Retina (tissue), 1 donor: ENCODE measurements at regions not wholly inside any gene's neighbourhood (a gene's known extent, or its start where the extent isn't known, plus 50 kb on each side); places are given as distances from the start of the nearest gene placed in this dataset.

Experiments
- DNase-seq: peaks from one replicate; pipeline ENCODE4 v3.0.0-alpha.2; 2016

DNA sequence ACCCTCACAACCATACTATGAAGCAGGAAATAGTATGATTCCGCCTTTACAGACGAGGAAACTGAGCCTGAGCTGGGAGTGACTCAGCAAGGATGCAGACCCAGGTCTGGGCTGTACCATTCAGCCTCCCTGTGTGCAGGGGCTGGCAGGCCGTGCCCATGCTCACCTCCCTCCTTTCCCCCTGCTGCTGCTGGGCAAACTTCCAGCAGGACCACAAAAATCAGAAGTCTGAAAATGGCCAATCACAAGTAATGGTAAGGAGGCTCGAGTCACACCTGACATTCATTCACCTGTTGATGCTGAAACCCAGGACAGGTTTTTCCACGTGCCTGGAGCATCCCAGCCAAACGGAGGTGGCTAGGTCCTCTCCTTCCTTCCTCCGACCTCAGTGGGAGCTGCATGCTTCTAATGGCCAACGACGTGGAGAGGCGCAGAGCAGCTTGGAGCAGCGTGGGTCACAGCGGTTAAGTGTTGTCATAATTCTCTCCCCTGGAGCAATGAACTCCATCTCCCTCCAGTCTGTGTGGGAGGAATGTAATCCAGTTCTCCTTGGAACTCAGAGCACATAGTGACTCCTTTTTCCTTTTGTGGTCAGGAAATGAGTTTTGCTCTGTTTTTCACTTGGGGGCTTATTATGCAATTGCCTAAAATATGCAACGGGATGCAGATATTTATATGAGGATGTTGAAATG is 371.7 kb downstream of the BCOR start:
- DNase-seq: no peak

DNA sequence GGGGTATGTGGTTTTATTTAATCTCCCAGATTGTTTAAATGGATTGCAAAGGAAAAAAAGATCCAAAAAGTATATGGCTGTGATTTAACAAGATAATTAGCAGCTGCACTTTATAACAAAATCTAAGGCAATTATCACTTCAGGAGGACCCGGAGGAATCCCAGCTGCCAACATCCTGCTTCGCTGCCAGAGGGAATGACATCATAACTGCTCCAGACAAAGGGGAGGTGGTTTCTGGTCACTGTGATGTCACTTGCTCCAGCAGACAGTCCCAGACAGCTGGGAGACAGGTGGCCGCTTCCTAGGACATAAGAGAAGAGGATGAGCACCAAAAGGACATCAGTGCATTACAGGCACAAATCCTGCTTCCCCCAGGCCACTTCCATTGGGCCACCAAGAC is 371.0 kb downstream of the BCOR start:
- no peak for DNase-seq

DNA sequence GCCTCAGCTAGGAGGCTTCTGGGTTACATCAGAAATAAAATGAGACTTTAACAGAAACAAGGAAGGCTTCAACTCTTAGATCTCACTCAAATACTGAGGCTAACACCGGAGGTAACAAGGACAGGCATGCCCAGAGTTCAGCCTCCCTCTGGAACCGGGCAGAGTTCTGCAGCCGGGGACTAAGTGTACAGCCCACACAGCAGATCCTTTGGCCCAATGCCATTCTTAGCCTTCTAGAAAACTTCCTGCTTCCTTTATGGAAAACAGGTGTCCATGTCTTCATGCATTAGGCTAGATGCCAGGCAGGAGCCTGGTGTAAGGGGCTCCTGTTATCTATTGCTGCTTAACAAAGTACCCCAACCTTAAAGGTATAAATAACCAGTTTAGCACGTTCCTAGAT is 369.7 kb downstream of the BCOR start:
- no peak for DNase-seq

DNA sequence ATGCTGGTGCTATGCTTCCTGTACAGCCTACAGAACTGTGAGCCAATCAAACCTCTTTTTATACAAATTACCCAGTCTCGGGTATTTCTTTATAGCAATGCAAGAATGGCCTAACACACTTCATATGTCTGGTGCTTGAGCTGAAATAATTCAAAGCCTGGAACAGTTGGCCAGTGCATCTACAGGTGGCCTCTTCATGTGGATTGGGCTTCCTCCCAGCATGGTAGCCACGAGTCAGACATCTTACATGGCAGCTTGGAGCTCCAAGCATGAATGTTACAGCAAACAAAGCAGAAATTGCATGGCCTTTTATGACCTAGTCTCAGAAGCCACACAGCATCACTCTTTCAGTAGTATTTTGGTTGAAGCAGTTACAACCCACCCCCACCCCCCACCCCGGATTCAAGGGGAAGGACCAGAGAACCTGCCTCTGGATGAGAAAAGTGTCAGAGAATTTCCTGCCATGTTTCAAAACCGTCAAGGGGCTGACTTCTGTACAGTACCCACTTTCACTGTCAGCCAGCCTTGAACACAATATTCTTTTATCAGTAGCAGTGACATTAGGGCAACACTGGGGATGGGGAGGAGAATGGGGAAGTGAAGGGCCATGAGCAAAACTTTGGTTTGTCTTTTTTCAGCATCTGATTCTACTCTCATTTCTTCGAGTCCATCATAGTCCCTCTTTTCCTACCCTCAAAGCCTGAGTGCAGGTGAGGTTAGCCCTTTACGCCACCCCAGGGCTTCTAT is 368.7 kb downstream of the BCOR start:
- DNase-seq: no peak

DNA sequence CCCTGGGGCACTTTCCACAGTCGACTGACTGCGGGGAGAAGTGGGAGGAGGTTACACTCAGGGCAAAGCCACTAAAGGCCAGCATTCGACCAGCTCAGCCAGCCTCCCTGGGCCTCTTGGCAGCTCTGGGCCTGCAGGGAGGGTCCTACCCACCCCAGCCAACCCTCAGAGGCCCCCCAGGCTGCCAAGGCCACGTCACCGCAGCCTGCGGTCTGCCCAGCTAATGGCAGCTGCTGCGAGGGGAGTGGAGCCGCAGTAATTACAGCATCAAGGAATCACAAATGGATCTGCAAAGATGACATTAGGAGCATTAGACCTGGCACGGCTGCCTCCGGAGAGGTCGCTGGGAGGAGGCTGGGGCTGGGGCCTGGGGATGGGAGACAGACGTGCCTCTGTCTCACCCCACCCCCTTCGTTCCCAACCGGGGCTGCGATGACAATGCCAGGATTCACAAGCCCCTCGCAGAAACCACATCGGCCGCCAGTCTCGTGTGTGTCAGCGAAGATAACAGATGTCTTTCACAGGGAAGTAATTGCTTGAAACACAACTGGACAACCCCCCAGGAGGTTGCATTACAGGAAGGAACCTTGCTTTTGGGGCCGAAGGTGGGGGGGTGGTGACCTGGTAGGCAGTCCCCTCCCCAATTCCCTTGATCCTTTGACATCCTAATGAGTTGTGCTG is 367.6 kb downstream of the BCOR start:
- peak; percentile 81 for DNase-seq

DNA sequence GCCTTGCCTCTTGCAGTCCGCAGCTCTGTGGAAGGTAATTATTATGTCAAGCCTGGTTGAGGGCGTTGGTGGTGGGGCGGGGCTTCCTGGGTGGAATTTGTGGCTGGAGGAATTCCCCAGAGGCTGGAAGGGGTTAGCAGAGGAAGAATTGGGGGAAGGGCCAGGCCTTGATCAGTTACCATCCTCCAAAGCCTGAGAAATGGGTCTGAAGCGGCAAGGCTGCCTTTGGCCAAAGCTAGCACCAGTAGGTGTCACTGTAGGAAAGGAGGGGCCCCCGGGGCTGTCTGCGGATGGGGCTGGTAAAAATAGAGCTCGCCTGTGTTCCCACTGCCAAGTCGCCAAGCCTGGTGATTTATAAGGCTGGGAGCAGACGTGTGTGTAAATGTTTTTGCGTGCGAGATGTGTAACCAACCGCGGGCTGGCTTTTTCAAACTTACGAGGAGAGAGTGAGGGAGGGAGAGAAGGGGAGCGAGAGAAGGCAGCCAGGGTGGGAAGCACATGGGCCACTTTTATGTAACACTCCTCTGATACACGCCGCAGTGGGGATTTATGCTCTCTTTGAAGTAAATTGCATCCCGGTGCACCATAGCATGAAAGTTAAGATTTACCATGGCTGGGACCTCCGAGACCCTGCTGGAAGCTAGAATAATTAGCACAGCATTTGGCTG is 367.0 kb downstream of the BCOR start:
- no peak for DNase-seq

DNA sequence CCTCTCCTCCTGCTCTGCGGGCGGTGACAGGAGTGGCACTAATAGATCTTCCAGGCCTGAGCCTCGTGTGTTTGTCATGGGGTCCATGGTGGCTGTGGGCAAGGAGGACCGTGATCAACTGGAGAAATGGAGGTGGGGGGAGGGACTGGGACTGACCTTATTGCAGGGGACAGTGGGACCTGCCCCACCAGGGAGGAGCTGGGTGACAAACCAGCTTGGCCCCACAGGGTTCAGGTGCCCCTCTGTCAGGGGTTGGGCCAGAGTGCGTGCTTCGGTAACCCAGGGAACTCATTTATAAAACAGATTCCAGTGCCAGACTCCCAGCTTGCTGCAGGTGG is 366.5 kb downstream of the BCOR start:
- no peak for DNase-seq

DNA sequence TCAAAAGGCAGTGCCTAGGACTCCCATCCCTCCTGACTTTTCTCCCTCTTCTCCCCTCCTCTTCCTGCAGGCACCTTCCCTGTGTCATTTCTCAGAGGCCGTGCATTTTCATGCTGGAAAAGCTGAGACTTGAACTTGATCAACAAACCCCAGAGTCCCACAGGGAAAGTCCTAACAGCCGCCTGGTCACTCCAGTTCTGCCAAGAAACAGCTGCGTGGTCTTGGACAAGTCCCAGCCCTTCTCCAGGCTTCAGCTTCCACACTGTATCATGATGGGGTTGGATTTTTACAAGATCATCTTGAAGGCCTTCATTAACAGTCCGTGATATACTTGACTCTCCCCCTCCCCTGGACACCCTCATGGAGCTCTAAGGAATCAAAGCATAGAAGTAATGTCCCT is 366.0 kb downstream of the BCOR start:
- no peak for DNase-seq

DNA sequence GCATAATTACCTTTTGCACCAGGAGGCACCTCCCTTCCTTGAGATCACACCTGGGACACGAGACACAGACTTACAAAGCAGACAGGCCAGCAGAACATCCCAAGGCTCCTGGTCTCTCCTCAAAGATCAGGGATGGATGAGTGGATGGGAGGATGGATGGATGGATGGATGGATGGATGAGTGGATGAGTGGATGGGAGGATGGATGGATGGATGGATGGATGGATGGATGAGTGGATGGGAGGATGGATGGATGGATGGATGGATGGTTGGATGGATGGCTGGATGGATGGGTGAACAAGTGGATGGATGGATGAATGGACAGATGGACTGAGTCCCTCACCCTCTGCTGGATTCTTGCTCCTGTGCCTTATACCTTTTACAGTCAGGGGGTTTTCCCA is 364.0 kb downstream of the BCOR start:
- DNase-seq: no peak

DNA sequence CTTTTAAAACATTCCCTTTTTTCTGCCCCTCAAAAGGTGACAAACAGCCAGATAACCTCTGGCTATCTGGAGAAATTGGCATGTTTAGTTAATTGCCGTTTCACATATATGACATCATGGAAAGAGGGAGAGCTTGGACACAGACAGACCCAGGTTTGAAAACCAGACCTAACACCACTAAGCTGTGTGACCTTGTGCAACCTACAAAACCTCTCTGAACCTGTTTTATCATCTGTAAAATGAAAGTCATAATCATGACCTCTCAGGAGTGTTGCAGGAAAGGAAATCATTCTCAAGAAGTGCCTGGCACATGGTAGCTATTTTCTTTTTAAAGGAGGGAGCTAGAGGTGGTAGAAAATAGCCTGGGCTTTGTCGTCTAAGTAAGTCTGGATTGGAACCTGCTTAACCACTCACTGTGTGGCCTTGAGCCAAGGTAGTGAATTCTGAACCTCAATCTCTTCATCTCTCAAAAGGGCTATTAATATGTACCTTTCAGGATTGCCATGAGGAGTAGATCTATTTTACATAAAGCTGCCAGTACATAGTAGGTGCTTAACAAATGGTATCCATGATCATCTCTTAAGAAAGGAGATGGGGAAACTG is 363.5 kb downstream of the BCOR start:
- no peak for DNase-seq

DNA sequence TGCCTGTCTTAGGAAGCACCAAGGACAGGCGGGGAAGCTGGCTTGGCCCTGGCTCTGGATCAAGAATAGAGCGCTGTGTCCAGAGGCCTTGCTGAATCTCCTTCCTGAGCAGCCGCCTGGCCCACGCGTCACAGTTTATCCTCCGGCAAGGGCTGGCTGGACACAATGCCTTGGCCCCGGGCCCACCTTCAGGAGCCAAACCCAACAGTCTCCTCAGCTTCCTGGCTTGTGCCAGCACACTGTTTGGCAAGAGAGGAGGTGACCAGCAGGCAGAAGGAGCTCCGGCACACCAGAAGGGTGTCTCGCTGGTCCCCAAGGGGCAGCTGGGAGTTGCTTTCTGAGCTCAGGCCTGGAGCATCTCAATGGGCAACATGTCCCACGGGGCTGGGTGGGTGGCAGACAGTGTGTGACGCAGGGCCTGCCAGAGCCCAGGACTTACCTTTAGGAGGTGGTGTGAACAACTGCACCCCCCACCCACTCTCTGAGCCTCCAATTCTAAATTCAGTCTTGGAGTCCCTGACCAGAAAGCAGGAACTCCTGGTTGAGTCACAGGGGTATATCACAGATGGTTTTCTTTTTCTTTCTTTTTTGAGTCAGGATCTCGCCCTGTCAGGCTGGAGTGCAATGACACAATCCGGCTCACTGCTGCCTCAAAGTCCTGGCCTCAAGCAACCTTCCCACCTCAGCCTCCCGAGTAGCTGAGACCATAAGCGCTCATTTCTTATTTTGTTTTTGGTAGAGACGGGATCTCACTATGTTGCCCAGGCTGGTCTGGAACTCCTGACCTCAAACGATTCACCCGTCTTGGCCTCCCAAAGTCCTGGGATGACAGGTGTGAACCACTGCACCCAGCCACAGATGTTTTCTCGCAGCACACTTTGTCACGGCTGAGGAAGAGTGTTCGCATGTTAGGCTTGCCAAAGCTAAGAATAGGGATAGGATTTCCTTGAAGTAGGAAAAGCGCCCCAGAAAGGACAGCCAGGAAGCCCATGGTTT is 361.2 kb downstream of the BCOR start:
- no peak for DNase-seq

DNA sequence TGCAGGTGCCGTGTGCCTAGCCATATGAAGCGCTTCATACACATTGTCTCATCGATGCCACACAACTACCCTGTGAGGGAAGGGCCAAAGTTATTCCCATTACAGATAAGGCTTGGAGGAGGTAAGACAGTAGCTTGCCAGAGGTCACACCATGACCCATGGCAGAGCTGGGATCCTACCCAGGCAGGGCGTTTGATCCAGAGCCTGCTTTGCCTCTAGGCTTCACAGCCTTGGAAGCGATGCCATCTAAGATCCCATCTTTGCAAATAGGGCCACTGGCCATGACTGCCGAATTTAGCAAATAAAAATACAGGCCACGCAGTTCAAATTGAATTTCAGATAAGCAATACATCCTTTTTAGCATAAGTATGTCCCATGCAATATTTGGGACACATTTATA is 358.2 kb downstream of the BCOR start:
- no peak for DNase-seq

DNA sequence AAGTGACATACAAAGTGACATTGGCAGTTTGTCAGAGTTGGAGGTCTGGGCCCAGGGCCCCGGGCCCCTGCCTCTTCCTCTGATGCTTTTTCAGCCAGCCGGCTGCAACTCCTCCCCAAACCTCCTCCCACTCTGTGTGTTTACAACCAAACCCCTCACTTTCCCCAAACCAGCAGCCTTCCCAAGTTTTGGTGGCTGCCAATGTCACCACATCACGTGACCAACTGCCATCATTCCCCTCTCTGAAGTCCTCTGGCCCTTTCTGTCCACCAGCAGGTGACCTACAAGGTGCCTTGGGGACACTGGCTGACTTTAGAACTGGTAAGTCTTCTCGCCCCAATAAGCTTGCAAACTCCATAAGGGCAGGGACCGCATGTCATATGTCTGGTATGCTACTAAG is 357.7 kb downstream of the BCOR start:
- DNase-seq: no peak

DNA sequence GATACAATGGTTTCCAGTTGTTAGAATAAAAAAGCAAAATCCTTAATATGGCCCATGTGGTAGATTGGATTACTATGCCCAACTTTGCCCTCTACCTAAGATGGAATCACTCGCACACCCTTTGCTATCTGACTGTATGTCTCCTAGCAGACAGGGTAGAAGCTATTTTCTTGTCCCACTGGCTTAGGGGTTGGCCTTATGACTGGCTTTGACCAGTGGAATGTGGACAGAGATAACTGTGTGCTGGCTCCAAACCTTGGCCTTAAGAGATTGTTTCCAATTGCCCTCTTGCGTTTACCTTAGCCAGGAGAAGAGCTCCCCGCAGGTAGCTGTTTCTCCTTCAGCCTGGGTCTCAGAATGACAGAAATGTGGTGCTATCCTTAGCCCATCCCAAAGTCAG is 355.9 kb downstream of the BCOR start:
- DNase-seq: no peak

DNA sequence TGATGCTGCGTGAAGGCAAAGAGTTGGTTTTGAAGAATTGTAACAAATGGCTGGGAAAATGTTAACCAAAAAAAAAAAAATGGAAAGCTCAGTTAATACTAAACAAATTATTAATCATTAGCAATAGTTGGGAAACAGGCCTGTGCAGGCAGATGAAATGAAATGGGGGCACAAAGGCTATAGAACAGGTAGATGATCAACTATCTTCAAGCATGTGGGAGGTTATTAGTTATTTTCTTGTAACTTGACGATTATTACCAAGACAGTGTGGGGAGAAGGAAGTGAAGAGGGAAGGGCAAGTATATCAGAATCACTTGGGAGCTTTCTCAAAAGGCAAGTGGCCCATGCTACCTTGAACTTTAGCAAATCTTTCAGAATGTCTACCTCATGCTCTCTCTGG is 351.9 kb downstream of the BCOR start:
- DNase-seq: no peak

DNA sequence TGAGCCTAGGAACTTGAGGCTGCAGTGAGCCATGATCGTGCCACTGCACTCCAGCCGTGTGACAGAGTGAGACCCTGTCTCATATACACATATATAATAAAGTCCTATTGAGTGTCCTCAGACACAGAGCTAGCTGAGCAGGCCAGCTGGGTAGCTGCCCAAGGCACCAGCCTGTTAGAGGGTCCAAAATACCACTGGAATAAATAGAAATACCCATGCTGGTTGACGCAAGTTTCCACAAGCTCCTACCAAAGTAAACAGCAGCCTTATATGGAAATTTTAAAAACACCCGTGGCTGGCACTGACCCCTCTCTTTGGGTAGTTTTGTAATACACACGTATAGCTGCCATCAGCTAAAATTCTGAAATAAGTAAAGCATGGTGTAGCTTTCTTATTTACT is 348.6 kb downstream of the BCOR start:
- DNase-seq: no peak

DNA sequence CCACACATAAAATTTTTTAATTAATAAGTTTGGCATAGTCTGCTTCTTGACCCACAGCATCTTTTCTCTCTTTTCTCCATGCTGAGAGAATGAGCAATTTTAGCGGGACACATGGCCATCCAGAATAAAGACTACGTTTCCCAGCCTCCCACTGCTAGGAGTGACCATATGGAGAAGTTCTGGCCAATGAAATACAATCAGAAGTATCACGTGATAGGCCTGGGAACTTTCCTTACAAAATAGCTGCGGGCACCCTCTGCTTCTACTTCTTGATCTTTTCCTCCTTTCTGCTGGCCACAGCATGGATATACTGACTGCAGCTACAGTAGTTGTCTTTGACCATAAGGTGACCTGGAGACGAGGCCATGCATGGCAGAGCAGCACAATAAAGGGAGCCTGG is 348.0 kb downstream of the BCOR start:
- DNase-seq: no peak

DNA sequence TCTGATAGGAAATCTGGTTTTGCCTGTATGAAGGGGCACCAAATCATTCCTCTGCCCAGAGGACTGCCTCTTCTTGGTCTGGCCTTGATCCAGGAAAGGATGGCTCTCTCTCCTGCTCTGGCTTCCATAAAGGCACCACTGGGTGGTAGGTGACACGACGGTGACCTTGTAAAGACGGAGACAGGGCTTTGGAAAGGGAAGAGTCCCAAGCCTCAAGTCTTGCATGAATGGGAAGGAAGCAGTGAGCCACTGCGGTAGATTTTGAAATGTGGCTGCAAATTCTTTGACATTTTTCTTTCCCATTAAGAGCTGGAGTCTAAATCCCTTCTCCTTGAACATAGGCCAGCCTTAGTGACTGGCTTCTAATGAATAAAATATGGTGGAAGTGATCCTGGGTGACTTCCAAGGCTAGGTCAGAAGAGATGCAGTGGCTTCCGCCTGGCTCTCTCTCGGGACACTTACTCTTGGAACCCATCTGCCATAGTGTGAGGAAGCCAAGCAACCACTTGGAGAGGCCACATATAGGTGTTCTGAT is 347.4 kb downstream of the BCOR start:
- no peak for DNase-seq

DNA sequence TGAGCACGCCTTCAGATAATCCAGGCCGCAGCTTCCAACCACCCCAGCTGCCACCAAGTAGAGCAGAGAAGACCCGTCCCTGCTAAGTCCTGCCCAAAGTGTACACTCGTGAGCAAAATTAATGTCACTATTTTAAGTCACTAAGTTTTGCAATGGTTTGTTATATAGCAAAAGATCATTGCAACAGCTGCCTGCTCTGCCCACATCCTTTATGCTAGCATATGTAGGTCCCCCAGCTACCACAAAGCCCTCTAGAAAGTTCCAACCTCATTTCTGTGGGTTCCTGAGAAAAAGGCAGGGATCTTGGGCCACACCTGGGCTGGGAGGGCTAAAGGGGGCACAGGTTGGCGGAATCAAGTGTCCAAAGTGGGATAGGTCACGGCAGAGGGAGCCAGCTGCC is 346.9 kb downstream of the BCOR start:
- no peak for DNase-seq

DNA sequence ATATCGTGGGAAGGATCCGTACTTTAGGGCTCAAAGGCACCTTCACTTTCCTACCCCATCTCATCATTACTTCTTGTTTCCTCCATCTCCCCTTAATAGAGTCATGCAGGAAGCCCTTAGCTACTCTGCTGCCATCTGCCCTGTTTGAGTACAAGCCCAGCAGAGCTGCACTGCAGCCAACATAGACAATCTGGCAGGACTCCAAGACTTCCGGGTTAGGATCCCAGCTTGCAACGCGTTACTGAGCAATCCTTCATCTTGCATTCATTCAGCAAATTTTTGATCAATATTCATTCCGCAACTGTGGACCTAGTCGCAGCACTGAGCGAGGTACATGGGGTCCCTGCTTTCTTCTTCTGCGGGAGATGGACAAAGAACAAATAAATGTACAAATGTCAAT is 344.9 kb downstream of the BCOR start:
- no peak for DNase-seq

DNA sequence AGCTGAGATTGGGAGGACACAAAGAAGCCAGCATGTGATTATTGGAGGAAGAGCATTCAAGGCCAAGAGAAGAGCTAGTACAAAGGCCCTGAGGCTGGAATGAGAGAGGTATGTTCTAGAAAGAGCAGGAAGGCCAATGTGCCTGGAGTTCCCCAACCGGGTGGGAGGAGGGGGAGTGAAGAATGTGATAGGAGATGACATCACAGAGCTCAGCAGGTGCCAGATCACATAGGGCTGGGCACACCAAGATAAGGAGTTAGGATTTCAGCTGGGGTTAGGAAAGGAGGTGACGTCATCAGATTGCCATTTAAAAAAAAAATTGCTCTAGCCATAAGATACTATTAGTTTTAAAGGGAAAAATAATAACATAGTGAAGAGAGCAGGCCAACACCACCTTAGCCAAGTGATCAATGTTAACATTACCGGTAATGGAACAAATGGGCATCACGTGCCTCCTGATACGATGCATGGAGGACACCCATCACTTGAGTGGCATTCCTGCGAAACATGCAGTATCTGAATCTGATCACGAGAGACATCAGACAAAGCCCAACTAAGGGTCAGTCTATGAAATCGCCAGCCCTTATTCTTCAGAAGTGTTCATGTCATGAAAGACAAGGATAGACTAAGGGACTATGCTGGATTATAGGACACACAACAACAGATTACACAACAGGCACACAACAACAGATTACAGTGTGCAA is 344.3 kb downstream of the BCOR start:
- DNase-seq: no peak
